GM23338 (cell line): ENCODE measurements at regions not wholly inside any gene's neighbourhood (a gene's known extent, or its start where the extent isn't known, plus 50 kb on each side); places are given as distances from the start of the nearest gene placed in this dataset.

Source experiments
- ATAC-seq: fragments of 200-7000 bp; cut with Tn5 transposase; 3 replicates; pipeline ENCODE4 v1.9.1; 2020
- DNase-seq: peaks from one replicate; pipeline ENCODE4 v3.0.0-alpha.2; 2015; ENCODE audit warnings: low spot score
- H2AFZ ChIP-seq: fragments of 200-600 bp; sonication (generic); 2 replicates; pipeline ENCODE4 v1.8.0; 2016; ENCODE audit warnings: antibody characterized with exemption, mild to moderate bottlenecking, moderate library complexity
- H3F3A ChIP-seq: fragments of 200-600 bp; sonication (generic); replicated peaks from 2 replicates; pipeline ENCODE4 v1.8.0; 2017; ENCODE audit warnings: antibody characterized with exemption, mixed run types, low read depth
- H3K27ac ChIP-seq: fragments of 200-600 bp; sonication (generic); 2 replicates; pipeline ENCODE4 v1.6.1; 2016; ENCODE audit warnings: low read depth
- H3K27me3 ChIP-seq: fragments of 200-600 bp; sonication (generic); 2 replicates; pipeline ENCODE4 v1.8.0; 2016; ENCODE audit warnings: mild to moderate bottlenecking, mixed run types, moderate library complexity; ENCODE audit not compliant: insufficient read depth
- H3K36me3 ChIP-seq: fragments of 200-600 bp; sonication (generic); 2 replicates; pipeline ENCODE4 v1.8.0; 2016; ENCODE audit warnings: mild to moderate bottlenecking; ENCODE audit not compliant: insufficient read depth
- H3K4me1 ChIP-seq: fragments of 200-600 bp; sonication (generic); 2 replicates; pipeline ENCODE4 v1.8.0; 2016; ENCODE audit warnings: mild to moderate bottlenecking, moderate library complexity; ENCODE audit not compliant: insufficient read depth
- H3K4me2 ChIP-seq: fragments of 200-600 bp; sonication (generic); 2 replicates; pipeline ENCODE4 v1.7.1; 2017; ENCODE audit warnings: mixed run types
- H3K4me3 ChIP-seq: fragments of 200-600 bp; sonication (generic); 2 replicates; pipeline ENCODE4 v1.6.1; 2016; ENCODE audit warnings: mixed run types
- H3K79me2 ChIP-seq: fragments of 200-600 bp; sonication (generic); replicated peaks from 2 replicates; pipeline ENCODE4 v1.8.0; 2017; ENCODE audit warnings: mild to moderate bottlenecking; ENCODE audit not compliant: insufficient read depth
- H3K9me2 ChIP-seq: fragments of 200-600 bp; sonication (generic); 2 replicates; pipeline ENCODE4 v1.8.0; 2017; ENCODE audit not compliant: insufficient read depth
- H4K20me1 ChIP-seq: fragments of 200-600 bp; sonication (generic); replicated peaks from 2 replicates; pipeline ENCODE4 v1.8.0; 2017; ENCODE audit warnings: mild to moderate bottlenecking; ENCODE audit not compliant: insufficient read depth
- H3K27ac Mint-ChIP-seq: 2 replicates; pipeline ENCODE4 v1.8.0; 2020; ENCODE audit warnings: inconsistent platforms, mild to moderate bottlenecking, moderate library complexity, mixed read lengths
- H3K27me3 Mint-ChIP-seq: 3 replicates; pipeline ENCODE4 v1.8.0; 2022; ENCODE audit warnings: low read depth, mild to moderate bottlenecking, moderate library complexity, mixed read lengths, inconsistent platforms; ENCODE audit not compliant: insufficient read depth, poor library complexity
- H3K36me3 Mint-ChIP-seq: 3 replicates; pipeline ENCODE4 v1.8.0; 2021; ENCODE audit warnings: low read depth, mild to moderate bottlenecking, inconsistent platforms, moderate library complexity, mixed read lengths
- H3K4me1 Mint-ChIP-seq: 3 replicates; pipeline ENCODE4 v1.8.0; 2020; ENCODE audit warnings: mild to moderate bottlenecking, inconsistent platforms, mixed read lengths
- H3K4me3 Mint-ChIP-seq: 3 replicates; pipeline ENCODE4 v1.8.0; 2021; ENCODE audit warnings: moderate library complexity, mild to moderate bottlenecking, inconsistent platforms, mixed read lengths
- H3K9me3 Mint-ChIP-seq: 3 replicates; pipeline ENCODE4 v1.8.0; 2020; ENCODE audit warnings: moderate library complexity, mild to moderate bottlenecking, inconsistent platforms, mixed read lengths
- EZH2 ChIP-seq: fragments of 200-600 bp; sonication (generic); IDR thresholded peaks from one replicate; pipeline ENCODE4 v1.8.0; 2017; ENCODE audit warnings: antibody characterized with exemption, mild to moderate bottlenecking, low read depth; ENCODE audit not compliant: unreplicated experiment
- NANOG ChIP-seq: IDR thresholded peaks from 2 replicates; pipeline ENCODE4 v1.6.1; 2016; ENCODE audit warnings: antibody characterized with exemption, borderline replicate concordance
- POLR2AphosphoS5 ChIP-seq: IDR thresholded peaks from 2 replicates; pipeline ENCODE4 v1.6.1; 2016; ENCODE audit warnings: antibody characterized with exemption, low read depth
- STAT1 ChIP-seq: IDR thresholded peaks from one replicate; pipeline ENCODE4 v1.6.1; 2016; ENCODE audit warnings: antibody characterized with exemption; ENCODE audit not compliant: unreplicated experiment
- ZNF114 ChIP-seq: fragments of 250-450 bp; sonication (Bioruptor Pico); IDR thresholded peaks from 2 replicates; pipeline ENCODE4 v1.5.0; 2020; ENCODE audit warnings: mild to moderate bottlenecking, moderate library complexity
- ZNF331 ChIP-seq: fragments of 250-450 bp; sonication (Bioruptor Pico); IDR thresholded peaks from 2 replicates; pipeline ENCODE4 v1.5.0; 2020; ENCODE audit warnings: low read depth, mild to moderate bottlenecking, moderate library complexity
- TF ChIP-seq, protein P1 (sequence below): IDR thresholded peaks from one replicate; pipeline ENCODE4 v1.6.1; 2018; ENCODE audit warnings: antibody characterized with exemption; ENCODE audit not compliant: unreplicated experiment
- TF ChIP-seq, protein P2 (sequence below): fragments of 250-450 bp; sonication (Bioruptor Pico); IDR thresholded peaks from 2 replicates; pipeline ENCODE4 v1.5.0; 2020; ENCODE audit warnings: mild to moderate bottlenecking, moderate library complexity
- TF ChIP-seq, protein P3 (sequence below), 2 experiments: fragments of 200-600 bp in 1 of 2; sonication (generic) in 1 of 2; conservative IDR thresholded peaks; 2 replicates each; pipeline versions ENCODE4 v1.5.1 to v1.6.1; 2016 to 2017; ENCODE audit warnings: antibody characterized with exemption in 2 of 2, low read depth in 2 of 2, mild to moderate bottlenecking in 2 of 2, moderate library complexity in 1 of 2

DNA sequence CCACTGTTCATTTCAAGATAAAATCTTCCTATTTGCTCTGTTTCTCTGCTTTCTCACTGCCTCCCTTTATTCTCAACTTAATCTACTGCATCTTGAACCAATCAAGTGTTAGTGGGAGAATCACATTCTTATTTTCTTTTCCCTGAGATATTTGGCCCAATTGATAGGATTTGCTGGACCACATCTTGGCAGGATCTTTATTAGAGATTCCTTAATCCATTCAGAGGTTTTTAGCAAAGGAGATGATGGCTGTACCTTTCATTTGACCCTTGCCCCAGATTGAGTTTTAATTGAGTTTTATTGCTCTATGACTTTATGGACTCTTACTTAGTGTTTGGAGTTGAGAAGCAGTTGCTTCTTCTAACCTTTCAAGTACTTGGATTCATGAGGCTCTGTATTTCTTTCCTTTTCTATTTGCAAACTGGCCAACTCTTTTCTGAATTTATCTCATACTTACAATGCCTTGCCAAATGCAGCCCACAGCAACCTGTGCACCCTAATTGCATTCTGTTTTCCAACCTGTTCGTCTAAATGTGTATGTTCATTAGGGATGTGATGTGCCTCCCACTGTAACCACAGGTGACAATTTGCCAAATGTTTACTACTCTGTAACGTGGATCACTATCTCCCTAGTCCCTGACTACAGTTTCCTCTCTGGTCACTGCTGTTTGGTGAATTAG, 274.8 kb upstream of the KAZN start (continued):
- TF ChIP-seq, protein P1, sequence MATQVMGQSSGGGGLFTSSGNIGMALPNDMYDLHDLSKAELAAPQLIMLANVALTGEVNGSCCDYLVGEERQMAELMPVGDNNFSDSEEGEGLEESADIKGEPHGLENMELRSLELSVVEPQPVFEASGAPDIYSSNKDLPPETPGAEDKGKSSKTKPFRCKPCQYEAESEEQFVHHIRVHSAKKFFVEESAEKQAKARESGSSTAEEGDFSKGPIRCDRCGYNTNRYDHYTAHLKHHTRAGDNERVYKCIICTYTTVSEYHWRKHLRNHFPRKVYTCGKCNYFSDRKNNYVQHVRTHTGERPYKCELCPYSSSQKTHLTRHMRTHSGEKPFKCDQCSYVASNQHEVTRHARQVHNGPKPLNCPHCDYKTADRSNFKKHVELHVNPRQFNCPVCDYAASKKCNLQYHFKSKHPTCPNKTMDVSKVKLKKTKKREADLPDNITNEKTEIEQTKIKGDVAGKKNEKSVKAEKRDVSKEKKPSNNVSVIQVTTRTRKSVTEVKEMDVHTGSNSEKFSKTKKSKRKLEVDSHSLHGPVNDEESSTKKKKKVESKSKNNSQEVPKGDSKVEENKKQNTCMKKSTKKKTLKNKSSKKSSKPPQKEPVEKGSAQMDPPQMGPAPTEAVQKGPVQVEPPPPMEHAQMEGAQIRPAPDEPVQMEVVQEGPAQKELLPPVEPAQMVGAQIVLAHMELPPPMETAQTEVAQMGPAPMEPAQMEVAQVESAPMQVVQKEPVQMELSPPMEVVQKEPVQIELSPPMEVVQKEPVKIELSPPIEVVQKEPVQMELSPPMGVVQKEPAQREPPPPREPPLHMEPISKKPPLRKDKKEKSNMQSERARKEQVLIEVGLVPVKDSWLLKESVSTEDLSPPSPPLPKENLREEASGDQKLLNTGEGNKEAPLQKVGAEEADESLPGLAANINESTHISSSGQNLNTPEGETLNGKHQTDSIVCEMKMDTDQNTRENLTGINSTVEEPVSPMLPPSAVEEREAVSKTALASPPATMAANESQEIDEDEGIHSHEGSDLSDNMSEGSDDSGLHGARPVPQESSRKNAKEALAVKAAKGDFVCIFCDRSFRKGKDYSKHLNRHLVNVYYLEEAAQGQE, result no peak
- TF ChIP-seq NANOG (no peak), EZH2 (no peak), ZNF331 (CRISPR knock-in tag) (no peak)

DNA sequence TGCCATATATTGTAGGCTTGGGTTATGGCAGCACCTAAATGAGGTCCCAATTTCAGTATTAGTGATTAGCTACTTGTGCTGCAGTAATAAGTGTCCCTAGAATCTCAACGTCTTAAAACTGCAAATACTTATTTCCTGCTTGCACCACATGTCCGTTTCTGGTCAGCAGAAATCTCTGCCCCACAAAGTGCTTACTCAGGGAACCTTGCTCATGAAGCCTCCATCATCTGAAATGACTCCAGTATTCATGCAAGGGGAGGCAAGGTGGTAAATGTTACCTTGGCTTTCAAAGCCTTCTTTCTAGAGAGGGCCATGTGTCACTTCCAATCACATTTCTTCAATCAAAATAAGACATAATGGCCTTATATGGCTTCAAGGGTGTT, 274.2 kb upstream of the KAZN start:
- Histone ChIP-seq H2AFZ (no peak overlapping the region), H3K79me2 (no peaks in the 10 kb centered on the region), H3K27ac (no peak overlapping the region), H4K20me1 (no peaks in the 10 kb centered on the region), H3K4me1 (peaks cover 14% of the 10 kb centered on the region), H3K27me3 (no peaks in the 10 kb centered on the region), H3K36me3 (no peaks in the 10 kb centered on the region), H3K9me2 (peaks cover 15% of the 10 kb centered on the region; the same call in 1 of the 2 replicates), H3K4me2 (no peak overlapping the region), H3K4me3 (no peak overlapping the region), H3F3A (no peaks in the 10 kb centered on the region)
- Mint-ChIP-seq H3K27me3 (peaks cover 3% of the 10 kb centered on the region), H3K4me3 (no peak overlapping the region), H3K9me3 (no peaks in the 10 kb centered on the region; the same call in 2 of the 3 replicates), H3K27ac (no peak overlapping the region), H3K36me3 (no peaks in the 10 kb centered on the region; the same call in 2 of the 3 replicates), H3K4me1 (peaks cover 18% of the 10 kb centered on the region)
- no peak for DNase-seq
- ATAC-seq, result no peak
- TF ChIP-seq, protein P1, result no peak
- no peak for TF ChIP-seq NANOG
- TF ChIP-seq, protein P2, sequence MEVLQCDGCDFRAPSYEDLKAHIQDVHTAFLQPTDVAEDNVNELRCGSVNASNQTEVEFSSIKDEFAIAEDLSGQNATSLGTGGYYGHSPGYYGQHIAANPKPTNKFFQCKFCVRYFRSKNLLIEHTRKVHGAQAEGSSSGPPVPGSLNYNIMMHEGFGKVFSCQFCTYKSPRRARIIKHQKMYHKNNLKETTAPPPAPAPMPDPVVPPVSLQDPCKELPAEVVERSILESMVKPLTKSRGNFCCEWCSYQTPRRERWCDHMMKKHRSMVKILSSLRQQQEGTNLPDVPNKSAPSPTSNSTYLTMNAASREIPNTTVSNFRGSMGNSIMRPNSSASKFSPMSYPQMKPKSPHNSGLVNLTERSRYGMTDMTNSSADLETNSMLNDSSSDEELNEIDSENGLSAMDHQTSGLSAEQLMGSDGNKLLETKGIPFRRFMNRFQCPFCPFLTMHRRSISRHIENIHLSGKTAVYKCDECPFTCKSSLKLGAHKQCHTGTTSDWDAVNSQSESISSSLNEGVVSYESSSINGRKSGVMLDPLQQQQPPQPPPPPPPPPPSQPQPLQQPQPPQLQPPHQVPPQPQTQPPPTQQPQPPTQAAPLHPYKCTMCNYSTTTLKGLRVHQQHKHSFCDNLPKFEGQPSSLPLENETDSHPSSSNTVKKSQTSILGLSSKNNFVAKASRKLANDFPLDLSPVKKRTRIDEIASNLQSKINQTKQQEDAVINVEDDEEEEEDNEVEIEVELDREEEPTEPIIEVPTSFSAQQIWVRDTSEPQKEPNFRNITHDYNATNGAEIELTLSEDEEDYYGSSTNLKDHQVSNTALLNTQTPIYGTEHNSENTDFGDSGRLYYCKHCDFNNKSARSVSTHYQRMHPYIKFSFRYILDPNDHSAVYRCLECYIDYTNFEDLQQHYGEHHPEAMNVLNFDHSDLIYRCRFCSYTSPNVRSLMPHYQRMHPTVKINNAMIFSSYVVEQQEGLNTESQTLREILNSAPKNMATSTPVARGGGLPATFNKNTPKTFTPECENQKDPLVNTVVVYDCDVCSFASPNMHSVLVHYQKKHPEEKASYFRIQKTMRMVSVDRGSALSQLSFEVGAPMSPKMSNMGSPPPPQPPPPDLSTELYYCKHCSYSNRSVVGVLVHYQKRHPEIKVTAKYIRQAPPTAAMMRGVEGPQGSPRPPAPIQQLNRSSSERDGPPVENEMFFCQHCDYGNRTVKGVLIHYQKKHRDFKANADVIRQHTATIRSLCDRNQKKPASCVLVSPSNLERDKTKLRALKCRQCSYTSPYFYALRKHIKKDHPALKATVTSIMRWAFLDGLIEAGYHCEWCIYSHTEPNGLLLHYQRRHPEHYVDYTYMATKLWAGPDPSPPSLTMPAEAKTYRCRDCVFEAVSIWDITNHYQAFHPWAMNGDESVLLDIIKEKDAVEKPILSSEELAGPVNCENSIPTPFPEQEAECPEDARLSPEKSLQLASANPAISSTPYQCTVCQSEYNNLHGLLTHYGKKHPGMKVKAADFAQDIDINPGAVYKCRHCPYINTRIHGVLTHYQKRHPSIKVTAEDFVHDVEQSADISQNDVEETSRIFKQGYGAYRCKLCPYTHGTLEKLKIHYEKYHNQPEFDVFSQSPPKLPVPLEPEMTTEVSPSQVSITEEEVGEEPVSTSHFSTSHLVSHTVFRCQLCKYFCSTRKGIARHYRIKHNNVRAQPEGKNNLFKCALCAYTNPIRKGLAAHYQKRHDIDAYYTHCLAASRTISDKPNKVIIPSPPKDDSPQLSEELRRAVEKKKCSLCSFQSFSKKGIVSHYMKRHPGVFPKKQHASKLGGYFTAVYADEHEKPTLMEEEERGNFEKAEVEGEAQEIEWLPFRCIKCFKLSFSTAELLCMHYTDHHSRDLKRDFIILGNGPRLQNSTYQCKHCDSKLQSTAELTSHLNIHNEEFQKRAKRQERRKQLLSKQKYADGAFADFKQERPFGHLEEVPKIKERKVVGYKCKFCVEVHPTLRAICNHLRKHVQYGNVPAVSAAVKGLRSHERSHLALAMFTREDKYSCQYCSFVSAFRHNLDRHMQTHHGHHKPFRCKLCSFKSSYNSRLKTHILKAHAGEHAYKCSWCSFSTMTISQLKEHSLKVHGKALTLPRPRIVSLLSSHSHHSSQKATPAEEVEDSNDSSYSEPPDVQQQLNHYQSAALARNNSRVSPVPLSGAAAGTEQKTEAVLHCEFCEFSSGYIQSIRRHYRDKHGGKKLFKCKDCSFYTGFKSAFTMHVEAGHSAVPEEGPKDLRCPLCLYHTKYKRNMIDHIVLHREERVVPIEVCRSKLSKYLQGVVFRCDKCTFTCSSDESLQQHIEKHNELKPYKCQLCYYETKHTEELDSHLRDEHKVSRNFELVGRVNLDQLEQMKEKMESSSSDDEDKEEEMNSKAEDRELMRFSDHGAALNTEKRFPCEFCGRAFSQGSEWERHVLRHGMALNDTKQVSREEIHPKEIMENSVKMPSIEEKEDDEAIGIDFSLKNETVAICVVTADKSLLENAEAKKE, result no peak
- TF ChIP-seq, protein P3, sequence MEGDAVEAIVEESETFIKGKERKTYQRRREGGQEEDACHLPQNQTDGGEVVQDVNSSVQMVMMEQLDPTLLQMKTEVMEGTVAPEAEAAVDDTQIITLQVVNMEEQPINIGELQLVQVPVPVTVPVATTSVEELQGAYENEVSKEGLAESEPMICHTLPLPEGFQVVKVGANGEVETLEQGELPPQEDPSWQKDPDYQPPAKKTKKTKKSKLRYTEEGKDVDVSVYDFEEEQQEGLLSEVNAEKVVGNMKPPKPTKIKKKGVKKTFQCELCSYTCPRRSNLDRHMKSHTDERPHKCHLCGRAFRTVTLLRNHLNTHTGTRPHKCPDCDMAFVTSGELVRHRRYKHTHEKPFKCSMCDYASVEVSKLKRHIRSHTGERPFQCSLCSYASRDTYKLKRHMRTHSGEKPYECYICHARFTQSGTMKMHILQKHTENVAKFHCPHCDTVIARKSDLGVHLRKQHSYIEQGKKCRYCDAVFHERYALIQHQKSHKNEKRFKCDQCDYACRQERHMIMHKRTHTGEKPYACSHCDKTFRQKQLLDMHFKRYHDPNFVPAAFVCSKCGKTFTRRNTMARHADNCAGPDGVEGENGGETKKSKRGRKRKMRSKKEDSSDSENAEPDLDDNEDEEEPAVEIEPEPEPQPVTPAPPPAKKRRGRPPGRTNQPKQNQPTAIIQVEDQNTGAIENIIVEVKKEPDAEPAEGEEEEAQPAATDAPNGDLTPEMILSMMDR (conservative IDR thresholded peaks at IDR 0.05; ENCODE audit: low read depth in 2 of 2), result no peak
- no peak for TF ChIP-seq STAT1
- TF ChIP-seq ZNF114 (CRISPR knock-in tag), result no peak
- TF ChIP-seq POLR2AphosphoS5, result no peak
